ENCODE measurements at regions not wholly inside any gene's neighbourhood (a gene's known extent, or its start where the extent isn't known, plus 50 kb on each side); places are given as distances from the start of the nearest gene placed in this dataset.

DNA sequence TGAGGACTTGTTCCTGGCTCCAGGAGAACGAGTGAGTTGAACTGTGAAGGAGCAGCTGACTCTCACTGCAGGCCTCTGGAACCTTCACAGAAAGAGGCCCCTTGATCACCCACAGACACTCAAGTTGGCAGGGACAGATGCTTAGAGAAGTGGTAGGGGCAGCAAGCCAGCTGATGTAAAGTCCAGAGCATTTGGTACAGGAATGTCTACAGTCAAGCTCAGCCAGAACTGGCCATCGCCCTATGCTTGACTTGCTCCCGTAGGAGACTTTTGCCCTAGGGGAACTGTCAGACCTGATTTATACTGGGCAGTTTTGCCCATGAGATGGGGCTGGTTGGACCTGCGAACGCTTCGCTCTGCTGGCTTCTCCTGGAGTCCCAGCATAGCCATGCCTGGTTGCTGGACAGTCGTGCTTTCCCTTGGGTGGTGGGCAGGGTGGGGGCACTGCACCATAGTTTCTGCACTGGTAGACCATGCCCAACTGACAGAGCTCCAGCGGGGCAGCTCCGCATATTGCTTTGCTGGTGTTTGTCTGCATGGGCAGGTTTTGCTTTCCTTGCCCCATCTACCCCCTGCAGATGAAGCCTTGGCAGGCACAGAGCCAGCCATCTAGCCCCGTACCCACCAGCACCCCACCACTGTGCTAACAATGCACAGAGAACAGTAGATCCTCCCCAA is 977.7 kb downstream of the JRKL start:
- no peak for DNase-seq (ENCODE audit: low read depth)
- no peak overlapping the region for H3K4me3 ChIP-seq (ENCODE audit: low read depth, low read length)
- no peak for TF ChIP-seq CTCF (conservative IDR thresholded peaks at IDR 0.05; ENCODE audit: low read depth, low read length)

GRCh38 chr11:97389270-97389669 is 999.5 kb downstream of the JRKL start:
- no peak for TF ChIP-seq CTCF (conservative IDR thresholded peaks at IDR 0.05; ENCODE audit: low read depth, low read length)
- no peak for DNase-seq (ENCODE audit: low read depth)
- no peak overlapping the region for H3K4me3 ChIP-seq (ENCODE audit: low read depth, low read length)

- peak; percentile 0 for DNase-seq (ENCODE audit: low read depth)
- no peak overlapping the region for H3K4me3 ChIP-seq (ENCODE audit: low read depth, low read length)
- TF ChIP-seq CTCF (conservative IDR thresholded peaks at IDR 0.05; ENCODE audit: low read depth, low read length) = no peak
These were observed 1008.4 kb downstream of the JRKL start for GRCh38 chr11:97398246-97398645.

DNA sequence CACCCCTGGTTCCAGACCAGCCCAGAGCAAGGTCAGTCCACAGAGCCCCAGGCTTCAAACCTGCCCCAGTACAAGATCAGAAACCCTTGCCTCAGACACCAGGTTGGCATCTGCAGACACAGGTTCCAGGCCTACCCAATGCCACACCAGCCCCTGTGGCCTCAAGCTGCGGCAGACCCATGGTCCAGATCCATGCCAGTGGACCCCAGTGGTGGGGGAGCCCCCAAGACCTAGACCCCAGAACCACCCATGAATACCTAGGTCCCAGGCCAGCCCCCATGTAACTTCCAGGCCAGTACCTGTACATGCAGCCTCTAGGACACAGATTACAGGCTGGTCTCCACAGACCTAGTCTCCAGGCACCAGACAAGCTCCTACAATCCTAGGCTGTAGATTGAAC is 1019.3 kb downstream of the JRKL start:
- TF ChIP-seq CTCF (conservative IDR thresholded peaks at IDR 0.05; ENCODE audit: low read depth, low read length) = no peak
- no peak overlapping the region for H3K4me3 ChIP-seq (ENCODE audit: low read depth, low read length)
- DNase-seq (ENCODE audit: low read depth) = no peak

DNA sequence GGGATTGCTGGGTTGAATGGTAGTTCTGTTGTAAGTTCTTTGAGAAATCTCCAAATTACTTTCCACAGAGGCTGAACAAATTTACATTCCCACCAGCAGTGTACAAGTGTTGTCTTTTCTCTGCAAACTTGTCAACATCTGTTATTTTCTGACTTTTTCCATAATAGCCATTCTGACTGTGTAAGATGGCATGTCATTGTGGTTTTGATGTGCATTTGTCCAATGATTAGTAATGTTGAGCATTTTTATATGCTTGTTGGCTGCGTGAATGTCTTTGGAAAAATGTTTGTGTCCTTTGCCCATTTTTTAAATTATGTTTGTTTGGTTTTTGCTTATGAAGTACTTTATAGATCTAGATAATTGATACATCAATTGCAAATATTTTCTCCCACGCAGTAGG is 1025.0 kb downstream of the JRKL start:
- no peak for TF ChIP-seq CTCF (conservative IDR thresholded peaks at IDR 0.05; ENCODE audit: low read depth, low read length)

DNA sequence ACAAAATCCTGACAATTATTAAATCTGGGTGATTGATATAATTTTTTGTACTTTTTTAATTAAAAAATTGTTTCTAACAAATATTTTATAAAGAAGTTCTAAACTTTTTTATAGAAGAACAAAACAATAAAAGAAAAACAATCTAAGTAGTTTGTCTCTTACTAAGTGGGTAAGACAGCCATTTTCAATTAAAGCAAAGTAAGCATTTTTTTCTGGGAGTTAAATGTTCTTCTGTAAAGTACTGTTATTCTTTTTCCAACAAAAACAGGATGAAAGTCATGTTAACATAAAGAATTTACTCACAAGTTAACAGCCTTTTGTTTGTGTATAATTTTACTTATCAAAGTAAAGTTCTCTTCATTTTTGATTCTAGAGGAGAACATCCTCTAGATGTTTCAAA is 1029.9 kb downstream of the JRKL start:
- no peak for TF ChIP-seq CTCF (conservative IDR thresholded peaks at IDR 0.05; ENCODE audit: low read depth, low read length)
- no peak overlapping the region for H3K4me3 ChIP-seq (ENCODE audit: low read depth, low read length)
- DNase-seq (ENCODE audit: low read depth) = no peak

More for the DNA sequence above, 1025.0 kb downstream of the JRKL start:
- DNase-seq (ENCODE audit: low read depth) = no peak
- no peak overlapping the region for H3K4me3 ChIP-seq (ENCODE audit: low read depth, low read length)

- DNase-seq (ENCODE audit: low read depth) = no peak
- H3K4me3 ChIP-seq (ENCODE audit: low read depth, low read length) = no peak overlapping the region
- no peak for TF ChIP-seq CTCF (conservative IDR thresholded peaks at IDR 0.05; ENCODE audit: low read depth, low read length)
These were observed 1038.5 kb downstream of the JRKL start for GRCh38 chr11:97428247-97428790.
